GM12874 (cell line): ENCODE measurements at regions not wholly inside any gene's neighbourhood (a gene's known extent, or its start where the extent isn't known, plus 50 kb on each side); places are given as distances from the start of the nearest gene placed in this dataset.

Source experiments
- TF ChIP-seq, protein P1 (sequence below): IDR thresholded peaks from 2 replicates; pipeline ENCODE4 v1.5.1; 2011; ENCODE audit warnings: low read depth, mild to moderate bottlenecking, control low read depth, low read length, moderate library complexity; ENCODE audit not compliant: insufficient read depth

- TF ChIP-seq, protein P1, sequence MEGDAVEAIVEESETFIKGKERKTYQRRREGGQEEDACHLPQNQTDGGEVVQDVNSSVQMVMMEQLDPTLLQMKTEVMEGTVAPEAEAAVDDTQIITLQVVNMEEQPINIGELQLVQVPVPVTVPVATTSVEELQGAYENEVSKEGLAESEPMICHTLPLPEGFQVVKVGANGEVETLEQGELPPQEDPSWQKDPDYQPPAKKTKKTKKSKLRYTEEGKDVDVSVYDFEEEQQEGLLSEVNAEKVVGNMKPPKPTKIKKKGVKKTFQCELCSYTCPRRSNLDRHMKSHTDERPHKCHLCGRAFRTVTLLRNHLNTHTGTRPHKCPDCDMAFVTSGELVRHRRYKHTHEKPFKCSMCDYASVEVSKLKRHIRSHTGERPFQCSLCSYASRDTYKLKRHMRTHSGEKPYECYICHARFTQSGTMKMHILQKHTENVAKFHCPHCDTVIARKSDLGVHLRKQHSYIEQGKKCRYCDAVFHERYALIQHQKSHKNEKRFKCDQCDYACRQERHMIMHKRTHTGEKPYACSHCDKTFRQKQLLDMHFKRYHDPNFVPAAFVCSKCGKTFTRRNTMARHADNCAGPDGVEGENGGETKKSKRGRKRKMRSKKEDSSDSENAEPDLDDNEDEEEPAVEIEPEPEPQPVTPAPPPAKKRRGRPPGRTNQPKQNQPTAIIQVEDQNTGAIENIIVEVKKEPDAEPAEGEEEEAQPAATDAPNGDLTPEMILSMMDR, result no peak
Measured at GRCh38 chr7:13578294-13578693, 411.2 kb downstream of the ETV1 start.

DNA sequence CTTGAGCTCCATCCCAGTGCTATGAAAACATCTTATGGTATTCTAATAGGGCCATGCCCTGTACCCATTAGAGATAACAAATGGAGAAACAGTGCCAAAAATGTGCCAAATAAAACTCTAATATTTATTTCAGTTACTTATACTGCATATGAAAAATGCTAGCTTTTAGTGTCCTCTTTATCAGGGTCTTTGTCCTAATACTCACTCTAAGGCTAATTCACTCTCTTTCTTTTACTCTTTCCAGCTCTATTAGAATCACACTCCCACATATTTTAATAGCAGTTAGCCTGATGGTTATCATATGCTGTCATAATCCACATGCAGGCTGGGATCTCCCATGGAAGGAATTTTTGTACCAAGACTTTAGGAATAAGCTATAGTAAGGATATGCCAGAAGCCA lies 408.4 kb downstream of the ETV1 start:
- TF ChIP-seq, protein P1, result no peak

DNA sequence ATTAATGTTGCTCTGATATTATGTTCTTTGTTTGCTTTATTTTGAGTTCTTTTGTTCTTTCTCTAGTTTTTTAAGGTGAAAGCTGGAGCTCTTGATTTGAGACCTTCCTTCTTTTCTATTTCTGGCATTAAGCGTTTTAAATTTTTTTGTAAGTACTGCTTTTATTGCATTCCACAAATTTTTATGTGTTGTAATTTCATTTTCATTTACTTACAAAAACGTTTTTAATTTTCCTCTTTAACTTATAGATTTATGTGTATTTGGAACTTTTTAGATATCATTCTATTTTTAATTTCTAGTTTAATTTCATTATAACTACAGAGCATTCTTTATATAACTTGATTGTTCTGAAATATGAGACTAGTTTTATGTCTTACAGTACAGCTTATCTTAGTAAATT lies 395.6 kb downstream of the ETV1 start:
- TF ChIP-seq, protein P1, result no peak

DNA sequence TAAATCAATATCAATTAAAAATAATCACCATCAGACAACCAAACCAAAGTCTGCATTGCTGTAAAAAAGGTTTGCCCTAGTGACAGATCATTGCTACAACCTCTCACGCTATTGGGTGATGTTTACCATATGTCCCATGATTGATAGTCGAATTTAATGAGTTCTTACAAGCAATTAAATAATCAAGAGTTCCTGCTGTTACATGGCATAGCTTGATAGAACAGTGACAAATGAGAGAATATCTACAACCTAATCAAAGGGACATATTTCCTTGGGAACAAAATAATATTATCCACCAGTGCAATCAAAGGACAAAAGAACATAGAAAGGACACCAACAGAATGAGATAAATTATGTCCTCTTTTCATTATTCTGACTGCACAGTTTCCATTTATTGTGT lies 387.4 kb downstream of the ETV1 start:
- TF ChIP-seq, protein P1, result no peak

- TF ChIP-seq, protein P1, result no peak
Measured at GRCh38 chr7:13603016-13603415, 386.4 kb downstream of the ETV1 start.

DNA sequence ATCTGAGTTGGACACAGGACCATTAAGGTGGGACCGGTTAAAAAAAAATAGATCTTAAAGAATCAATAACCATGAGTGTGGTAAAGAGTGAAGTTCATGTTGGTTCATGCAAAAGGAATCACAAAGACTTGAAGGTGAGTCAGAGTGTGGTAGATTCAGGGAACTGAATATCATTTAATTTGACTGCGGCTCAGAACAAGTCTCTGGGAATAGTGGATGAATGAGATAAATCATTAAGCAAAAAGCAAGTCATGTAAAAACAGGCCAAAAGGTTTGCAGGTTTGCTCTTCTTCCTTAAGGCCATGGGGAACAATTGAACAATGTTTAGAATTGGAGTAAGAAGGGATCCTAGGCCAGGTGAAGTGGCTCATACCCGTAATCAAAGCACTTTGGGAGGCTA lies 385.8 kb downstream of the ETV1 start:
- TF ChIP-seq, protein P1, result no peak

GRCh38 chr7:13604178-13604577 lies 385.3 kb downstream of the ETV1 start:
- TF ChIP-seq, protein P1, result no peak

DNA sequence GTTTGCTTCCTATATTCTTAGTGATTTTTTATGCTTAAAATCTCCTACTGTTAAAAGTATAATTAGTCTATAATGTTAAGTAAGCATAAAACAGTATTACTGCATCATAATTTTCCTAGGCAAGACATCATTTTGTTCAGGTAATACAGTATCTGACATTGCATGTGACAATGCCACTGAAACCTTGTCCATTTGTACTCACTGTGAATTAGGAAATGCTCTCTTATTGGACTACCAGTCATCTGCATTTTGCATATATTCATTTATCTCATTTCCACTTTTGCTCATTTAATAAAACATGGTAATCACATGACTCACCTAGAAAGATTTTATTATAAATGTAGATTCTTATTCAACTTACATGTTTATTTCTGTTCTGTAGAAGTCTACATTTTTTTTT lies 379.1 kb downstream of the ETV1 start:
- TF ChIP-seq, protein P1, result no peak
